SK-N-SH (cell line): ENCODE measurements at regions not wholly inside any gene's neighbourhood (a gene's known extent, or its start where the extent isn't known, plus 50 kb on each side); places are given as distances from the start of the nearest gene placed in this dataset.

ENCODE experiments used
- CTCF ChIA-PET: fragments of 300-600, 350-600 bp; formaldehyde crosslinking; extraction: SDS; loops from one replicate; lab custom pipeline; 2021; lab: Yijun Ruan, JAX
- POLR2A ChIA-PET: fragments of 350-600 bp; sonication (Branson Sonifier 250); formaldehyde crosslinking; extraction: SDS; loops from one replicate; lab custom pipeline; 2020; ENCODE audit warnings: antibody characterized with exemption, inconsistent platforms; lab: Yijun Ruan, JAX
- DNase-seq: peaks from one replicate; pipeline ENCODE4 v3.0.0; 2012
- H2AFZ ChIP-seq: fragments of 200-600 bp; sonication (generic); 2 replicates; pipeline ENCODE4 v1.8.1; 2016; ENCODE audit warnings: antibody characterized with exemption, mild to moderate bottlenecking, low read depth
- H3F3A ChIP-seq: fragments of 200-600 bp; sonication (generic); replicated peaks from 2 replicates; pipeline ENCODE3; 2016; ENCODE audit warnings: antibody characterized with exemption, mild to moderate bottlenecking; ENCODE audit not compliant: insufficient read depth
- H3K27ac ChIP-seq, 2 experiments: fragments of 200-500 bp in 1 of 2; fragments of 200-600 bp in 1 of 2; sonication (Bioruptor generic) in 1 of 2; sonication (generic), shearing (Covaris generic) in 1 of 2; 2 replicates each; pipeline versions ENCODE4 v1.5.1 to v1.6.1; 2014 to 2016; ENCODE audit warnings: low read depth in 2 of 2, inconsistent platforms in 1 of 2, low read length in 1 of 2, mild to moderate bottlenecking in 1 of 2, mixed read lengths in 1 of 2
- H3K27me3 ChIP-seq: fragments of 200-600 bp; sonication (generic), shearing (Covaris generic); 2 replicates; pipeline ENCODE4 v1.6.1; 2016; ENCODE audit warnings: mixed run types; ENCODE audit not compliant: insufficient read depth
- H3K36me3 ChIP-seq, 2 experiments: fragments of 200-500 bp in 1 of 2; fragments of 200-600 bp in 1 of 2; sonication (Bioruptor generic) in 1 of 2; sonication (generic) in 1 of 2; replicated peaks in 1 of 2; 2 replicates each; pipeline versions ENCODE3 to v1.5.1; 2014 to 2016; ENCODE audit warnings: low read length in 1 of 2, mild to moderate bottlenecking in 1 of 2; ENCODE audit not compliant: insufficient read depth in 2 of 2, control insufficient read depth in 1 of 2
- H3K4me1 ChIP-seq, 2 experiments: fragments of 200-500 bp in 1 of 2; fragments of 200-600 bp in 1 of 2; sonication (Bioruptor generic) in 1 of 2; sonication (generic), shearing (Covaris generic) in 1 of 2; 2 replicates each; pipeline versions ENCODE4 v1.5.1 to v1.6.1; 2014 to 2016; ENCODE audit warnings: low read depth in 1 of 2, low read length in 1 of 2, mixed run types in 1 of 2; ENCODE audit not compliant: insufficient read depth in 2 of 2, control insufficient read depth in 1 of 2
- H3K4me2 ChIP-seq: fragments of 200-600 bp; sonication (generic), shearing (Covaris generic); 2 replicates; pipeline ENCODE4 v1.6.1; 2017; ENCODE audit warnings: mixed run types
- H3K4me3 ChIP-seq, 2 experiments: fragments of 200-500 bp in 1 of 2; fragments of 200-600 bp in 1 of 2; sonication (Bioruptor generic) in 1 of 2; sonication (generic), shearing (Covaris generic) in 1 of 2; 2 replicates each; pipeline versions ENCODE4 v1.5.1 to v1.8.1; 2014 to 2016; ENCODE audit warnings: low read depth in 2 of 2, inconsistent platforms in 1 of 2, low read length in 1 of 2, mild to moderate bottlenecking in 1 of 2, mixed read lengths in 1 of 2, moderate library complexity in 1 of 2
- H3K79me2 ChIP-seq: fragments of 200-600 bp; sonication (generic); 2 replicates; pipeline ENCODE4 v1.8.1; 2017; ENCODE audit warnings: mild to moderate bottlenecking; ENCODE audit not compliant: insufficient read depth
- H3K9ac ChIP-seq: fragments of 200-600 bp; sonication (generic); 2 replicates; pipeline ENCODE4 v1.6.1; 2017; ENCODE audit warnings: mixed run types
- H3K9me2 ChIP-seq: fragments of 200-600 bp; sonication (generic); 2 replicates; pipeline ENCODE4 v1.6.1; 2017; ENCODE audit warnings: mixed run types
- H3K9me3 ChIP-seq: fragments of 200-600 bp; sonication (generic); 2 replicates; pipeline ENCODE4 v1.6.1; 2017; ENCODE audit warnings: mixed run types, mild to moderate bottlenecking, moderate library complexity
- H4K20me1 ChIP-seq: fragments of 200-600 bp; sonication (generic); 2 replicates; pipeline ENCODE4 v1.6.1; 2017; ENCODE audit warnings: mild to moderate bottlenecking, mixed run types; ENCODE audit not compliant: insufficient read depth
- CHD2 ChIP-seq: fragments of 150-350 bp; IDR thresholded peaks from 2 replicates; pipeline ENCODE4 v1.6.1; 2018; ENCODE audit warnings: low read length; ENCODE audit not compliant: partially characterized antibody
- ELF1 ChIP-seq: IDR thresholded peaks from 2 replicates; pipeline ENCODE4 v1.4.0; 2012
- FOXJ3 ChIP-seq: sonication (generic); formaldehyde crosslinking; IDR thresholded peaks from 2 replicates; pipeline ENCODE4 v1.5.1; 2020; ENCODE audit warnings: mild to moderate bottlenecking, missing genetic modification reagents
- FOXM1 ChIP-seq: IDR thresholded peaks from 2 replicates; pipeline ENCODE4 v1.4.0; 2012; ENCODE audit warnings: low read depth, mild to moderate bottlenecking
- NFIC ChIP-seq: IDR thresholded peaks from 2 replicates; pipeline ENCODE4 v1.4.0; 2012; ENCODE audit warnings: borderline replicate concordance
- NRF1 ChIP-seq: IDR thresholded peaks from 2 replicates; pipeline ENCODE4 v1.6.1; 2012; ENCODE audit warnings: low read depth, mild to moderate bottlenecking, low read length
- POLR2AphosphoS5 ChIP-seq: IDR thresholded peaks from 2 replicates; pipeline ENCODE4 v1.6.1; 2012; ENCODE audit warnings: low read depth, low read length
- RCOR1 ChIP-seq: fragments of 150-350 bp; IDR thresholded peaks from 2 replicates; pipeline ENCODE4 v1.6.1; 2017; ENCODE audit warnings: antibody characterized with exemption, low read length
- RFX5 ChIP-seq: IDR thresholded peaks from 2 replicates; pipeline ENCODE4 v1.6.1; 2012; ENCODE audit warnings: mild to moderate bottlenecking, improper control_type of control experiment, low read length
- RXRA ChIP-seq: IDR thresholded peaks from 2 replicates; pipeline ENCODE4 v1.4.0; 2012; ENCODE audit warnings: low read depth, mild to moderate bottlenecking, borderline replicate concordance
- TAF1 ChIP-seq: IDR thresholded peaks from 2 replicates; pipeline ENCODE4 v1.6.1; 2012; ENCODE audit warnings: low read depth, mild to moderate bottlenecking, low read length, moderate library complexity, borderline replicate concordance
- TEAD4 ChIP-seq: IDR thresholded peaks from 2 replicates; pipeline ENCODE4 v1.4.0; 2012; ENCODE audit warnings: mild to moderate bottlenecking, borderline replicate concordance; ENCODE audit not compliant: insufficient read depth
- YY1 ChIP-seq: IDR thresholded peaks from 2 replicates; pipeline ENCODE4 v1.4.0; 2012; ENCODE audit warnings: low read depth, mild to moderate bottlenecking
- WGBS: methylation state at CpG from one replicate; pipeline ENCODE4 v1.1.6; 2017; ENCODE audit warnings: low lambda C conversion rate; 5-methylcytosine and 5-hydroxymethylcytosine counted together
- TF ChIP-seq, protein P1 (sequence below): IDR thresholded peaks from 2 replicates; pipeline ENCODE4 v1.6.1; 2012; ENCODE audit warnings: mild to moderate bottlenecking, low read depth, low read length, moderate library complexity
- TF ChIP-seq, protein P2 (sequence below): fragments of 200-600 bp; sonication (generic); IDR thresholded peaks from 2 replicates; pipeline ENCODE4 v1.6.1; 2017; ENCODE audit warnings: antibody characterized with exemption, mild to moderate bottlenecking, moderate library complexity
- TF ChIP-seq, protein P3 (sequence below): IDR thresholded peaks from 2 replicates; pipeline ENCODE4; 2012
- TF ChIP-seq, protein P4 (sequence below): fragments of 150-350 bp; IDR thresholded peaks from 2 replicates; pipeline ENCODE4 v1.6.1; 2016; ENCODE audit warnings: mild to moderate bottlenecking, low read depth, low read length
- TF ChIP-seq, protein P5 (sequence below): IDR thresholded peaks from 2 replicates; pipeline ENCODE4 v1.4.0; 2012; ENCODE audit warnings: low read depth, borderline replicate concordance

DNA sequence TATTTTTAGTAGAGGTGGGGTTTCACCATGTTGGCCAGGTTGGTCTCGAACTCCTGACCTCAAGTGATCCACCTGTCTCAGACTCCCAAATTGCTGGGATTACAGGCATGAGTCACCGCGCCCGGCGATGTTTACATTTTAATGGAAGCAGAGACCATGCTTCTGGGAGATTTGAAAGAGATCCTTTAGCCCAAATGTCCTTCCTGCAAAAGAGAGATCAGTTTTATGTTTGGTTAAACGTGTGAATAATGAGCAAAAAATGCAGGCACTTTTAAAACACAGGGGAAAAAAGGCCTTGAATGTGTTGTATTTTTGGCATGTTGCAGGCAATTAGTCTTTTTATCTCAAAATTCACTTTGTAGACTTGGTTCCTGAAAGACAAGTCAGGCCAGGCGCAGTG is 95.8 kb upstream of the ELOVL6 start:
- no peaks in the 10 kb centered on the region for H3K4me1 ChIP-seq
- no peaks in the 10 kb centered on the region for H3K9me3 ChIP-seq
- H3K27ac ChIP-seq: no peak overlapping the region
- no peak for DNase-seq
- no peaks in the 10 kb centered on the region for H3K27me3 ChIP-seq
- H3K4me3 ChIP-seq: no peak overlapping the region
- WGBS: 59% methylated on average over 7 of the region's 7 CpGs
- no peaks in the 10 kb centered on the region for H3K9me2 ChIP-seq
- no peaks in the 10 kb centered on the region for H4K20me1 ChIP-seq
- H3K36me3 ChIP-seq: no peaks in the 10 kb centered on the region
- ChIA-PET POLR2A (no interaction called here), CTCF (interaction anchor here (1.2 kb wide), 1 partner anchor 337 kb away, joined by 3 read pairs; no protein-coding TSS in a partner anchor)
- TF ChIP-seq TEAD4: no peak
- TF ChIP-seq, protein P1, sequence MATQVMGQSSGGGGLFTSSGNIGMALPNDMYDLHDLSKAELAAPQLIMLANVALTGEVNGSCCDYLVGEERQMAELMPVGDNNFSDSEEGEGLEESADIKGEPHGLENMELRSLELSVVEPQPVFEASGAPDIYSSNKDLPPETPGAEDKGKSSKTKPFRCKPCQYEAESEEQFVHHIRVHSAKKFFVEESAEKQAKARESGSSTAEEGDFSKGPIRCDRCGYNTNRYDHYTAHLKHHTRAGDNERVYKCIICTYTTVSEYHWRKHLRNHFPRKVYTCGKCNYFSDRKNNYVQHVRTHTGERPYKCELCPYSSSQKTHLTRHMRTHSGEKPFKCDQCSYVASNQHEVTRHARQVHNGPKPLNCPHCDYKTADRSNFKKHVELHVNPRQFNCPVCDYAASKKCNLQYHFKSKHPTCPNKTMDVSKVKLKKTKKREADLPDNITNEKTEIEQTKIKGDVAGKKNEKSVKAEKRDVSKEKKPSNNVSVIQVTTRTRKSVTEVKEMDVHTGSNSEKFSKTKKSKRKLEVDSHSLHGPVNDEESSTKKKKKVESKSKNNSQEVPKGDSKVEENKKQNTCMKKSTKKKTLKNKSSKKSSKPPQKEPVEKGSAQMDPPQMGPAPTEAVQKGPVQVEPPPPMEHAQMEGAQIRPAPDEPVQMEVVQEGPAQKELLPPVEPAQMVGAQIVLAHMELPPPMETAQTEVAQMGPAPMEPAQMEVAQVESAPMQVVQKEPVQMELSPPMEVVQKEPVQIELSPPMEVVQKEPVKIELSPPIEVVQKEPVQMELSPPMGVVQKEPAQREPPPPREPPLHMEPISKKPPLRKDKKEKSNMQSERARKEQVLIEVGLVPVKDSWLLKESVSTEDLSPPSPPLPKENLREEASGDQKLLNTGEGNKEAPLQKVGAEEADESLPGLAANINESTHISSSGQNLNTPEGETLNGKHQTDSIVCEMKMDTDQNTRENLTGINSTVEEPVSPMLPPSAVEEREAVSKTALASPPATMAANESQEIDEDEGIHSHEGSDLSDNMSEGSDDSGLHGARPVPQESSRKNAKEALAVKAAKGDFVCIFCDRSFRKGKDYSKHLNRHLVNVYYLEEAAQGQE: no peak
- TF ChIP-seq FOXM1: no peak
- TF ChIP-seq NFIC: no peak
- no peak for TF ChIP-seq RFX5
- TF ChIP-seq TAF1: no peak
- no peak for TF ChIP-seq CHD2
- no peak overlapping the region for H3K9ac ChIP-seq
- H3K4me2 ChIP-seq: no peak overlapping the region
- H3K79me2 ChIP-seq: no peaks in the 10 kb centered on the region; the same call in 1 of the 2 replicates
- no peak overlapping the region for H2AFZ ChIP-seq
- H3F3A ChIP-seq: no peaks in the 10 kb centered on the region

DNA sequence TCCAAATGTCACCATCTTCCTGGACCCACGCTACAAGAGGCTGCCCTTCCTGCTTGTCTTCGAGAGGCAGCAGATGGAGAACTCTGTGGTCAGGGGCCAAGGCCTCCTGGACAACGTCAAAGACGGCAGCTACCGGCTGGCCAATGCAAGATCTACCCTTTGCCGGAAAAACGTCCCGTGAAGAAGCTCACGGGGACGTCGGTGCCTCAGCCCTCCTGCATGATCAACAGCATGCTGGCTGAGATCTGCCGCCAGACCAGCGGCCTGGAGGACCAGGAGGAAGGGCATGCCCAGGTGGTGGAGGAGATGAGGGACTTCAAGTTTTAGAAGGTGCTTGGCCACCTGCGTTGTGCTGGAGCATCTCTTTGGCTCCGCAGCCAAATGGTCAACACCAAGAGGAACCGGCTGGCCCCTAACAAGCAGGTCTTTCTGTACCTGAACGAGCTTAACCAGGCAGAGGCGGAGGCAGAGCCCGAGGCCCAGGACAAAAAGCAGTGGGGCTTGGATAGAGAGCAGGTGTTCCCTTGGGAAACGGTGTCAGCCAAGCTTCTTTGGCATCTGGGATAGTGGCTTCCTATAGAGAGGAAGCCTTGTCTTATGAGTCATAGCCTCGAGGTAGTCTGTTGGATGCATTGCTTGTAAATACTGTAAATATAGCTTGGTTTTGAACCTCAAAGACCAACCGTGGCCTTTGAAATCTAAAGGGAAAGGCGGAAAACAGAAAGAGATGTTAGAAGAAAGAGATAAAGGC is 94.8 kb upstream of the ELOVL6 start:
- H3K4me3 ChIP-seq: no peak overlapping the region
- H4K20me1 ChIP-seq: no peaks in the 10 kb centered on the region
- H3K9me2 ChIP-seq: no peaks in the 10 kb centered on the region
- H2AFZ ChIP-seq: no peak overlapping the region
- no peak for DNase-seq
- H3K27ac ChIP-seq: no peak overlapping the region
- POLR2A ChIA-PET: no interaction called here
- no peak overlapping the region for H3K4me2 ChIP-seq
- H3K27me3 ChIP-seq: no peaks in the 10 kb centered on the region
- H3K36me3 ChIP-seq: no peaks in the 10 kb centered on the region
- H3K79me2 ChIP-seq: no peaks in the 10 kb centered on the region; the same call in 1 of the 2 replicates
- WGBS: 66% methylated on average over 19 of the region's 23 CpGs
- CTCF ChIA-PET: interaction anchor here (1.1 to 1.2 kb wide), 2 partner anchors 221 to 338 kb away, joined by 3 read pairs; no protein-coding TSS in a partner anchor
- H3F3A ChIP-seq: no peaks in the 10 kb centered on the region
- no peak overlapping the region for H3K9ac ChIP-seq
- H3K9me3 ChIP-seq: no peaks in the 10 kb centered on the region
- no peaks in the 10 kb centered on the region for H3K4me1 ChIP-seq
- no peak for TF ChIP-seq FOXJ3
- TF ChIP-seq YY1: no peak
- TF ChIP-seq NRF1: no peak
- TF ChIP-seq, protein P2, sequence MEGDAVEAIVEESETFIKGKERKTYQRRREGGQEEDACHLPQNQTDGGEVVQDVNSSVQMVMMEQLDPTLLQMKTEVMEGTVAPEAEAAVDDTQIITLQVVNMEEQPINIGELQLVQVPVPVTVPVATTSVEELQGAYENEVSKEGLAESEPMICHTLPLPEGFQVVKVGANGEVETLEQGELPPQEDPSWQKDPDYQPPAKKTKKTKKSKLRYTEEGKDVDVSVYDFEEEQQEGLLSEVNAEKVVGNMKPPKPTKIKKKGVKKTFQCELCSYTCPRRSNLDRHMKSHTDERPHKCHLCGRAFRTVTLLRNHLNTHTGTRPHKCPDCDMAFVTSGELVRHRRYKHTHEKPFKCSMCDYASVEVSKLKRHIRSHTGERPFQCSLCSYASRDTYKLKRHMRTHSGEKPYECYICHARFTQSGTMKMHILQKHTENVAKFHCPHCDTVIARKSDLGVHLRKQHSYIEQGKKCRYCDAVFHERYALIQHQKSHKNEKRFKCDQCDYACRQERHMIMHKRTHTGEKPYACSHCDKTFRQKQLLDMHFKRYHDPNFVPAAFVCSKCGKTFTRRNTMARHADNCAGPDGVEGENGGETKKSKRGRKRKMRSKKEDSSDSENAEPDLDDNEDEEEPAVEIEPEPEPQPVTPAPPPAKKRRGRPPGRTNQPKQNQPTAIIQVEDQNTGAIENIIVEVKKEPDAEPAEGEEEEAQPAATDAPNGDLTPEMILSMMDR: no peak
- TF ChIP-seq RCOR1: no peak
- no peak for TF ChIP-seq ELF1
- TF ChIP-seq, protein P3, sequence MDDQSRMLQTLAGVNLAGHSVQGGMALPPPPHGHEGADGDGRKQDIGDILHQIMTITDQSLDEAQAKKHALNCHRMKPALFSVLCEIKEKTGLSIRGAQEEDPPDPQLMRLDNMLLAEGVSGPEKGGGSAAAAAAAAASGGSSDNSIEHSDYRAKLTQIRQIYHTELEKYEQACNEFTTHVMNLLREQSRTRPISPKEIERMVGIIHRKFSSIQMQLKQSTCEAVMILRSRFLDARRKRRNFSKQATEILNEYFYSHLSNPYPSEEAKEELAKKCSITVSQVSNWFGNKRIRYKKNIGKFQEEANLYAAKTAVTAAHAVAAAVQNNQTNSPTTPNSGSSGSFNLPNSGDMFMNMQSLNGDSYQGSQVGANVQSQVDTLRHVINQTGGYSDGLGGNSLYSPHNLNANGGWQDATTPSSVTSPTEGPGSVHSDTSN: no peak
- no peak for TF ChIP-seq POLR2AphosphoS5
- no peak for TF ChIP-seq RXRA
- TF ChIP-seq, protein P4, sequence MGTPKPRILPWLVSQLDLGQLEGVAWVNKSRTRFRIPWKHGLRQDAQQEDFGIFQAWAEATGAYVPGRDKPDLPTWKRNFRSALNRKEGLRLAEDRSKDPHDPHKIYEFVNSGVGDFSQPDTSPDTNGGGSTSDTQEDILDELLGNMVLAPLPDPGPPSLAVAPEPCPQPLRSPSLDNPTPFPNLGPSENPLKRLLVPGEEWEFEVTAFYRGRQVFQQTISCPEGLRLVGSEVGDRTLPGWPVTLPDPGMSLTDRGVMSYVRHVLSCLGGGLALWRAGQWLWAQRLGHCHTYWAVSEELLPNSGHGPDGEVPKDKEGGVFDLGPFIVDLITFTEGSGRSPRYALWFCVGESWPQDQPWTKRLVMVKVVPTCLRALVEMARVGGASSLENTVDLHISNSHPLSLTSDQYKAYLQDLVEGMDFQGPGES: no peak
- TF ChIP-seq, protein P5, sequence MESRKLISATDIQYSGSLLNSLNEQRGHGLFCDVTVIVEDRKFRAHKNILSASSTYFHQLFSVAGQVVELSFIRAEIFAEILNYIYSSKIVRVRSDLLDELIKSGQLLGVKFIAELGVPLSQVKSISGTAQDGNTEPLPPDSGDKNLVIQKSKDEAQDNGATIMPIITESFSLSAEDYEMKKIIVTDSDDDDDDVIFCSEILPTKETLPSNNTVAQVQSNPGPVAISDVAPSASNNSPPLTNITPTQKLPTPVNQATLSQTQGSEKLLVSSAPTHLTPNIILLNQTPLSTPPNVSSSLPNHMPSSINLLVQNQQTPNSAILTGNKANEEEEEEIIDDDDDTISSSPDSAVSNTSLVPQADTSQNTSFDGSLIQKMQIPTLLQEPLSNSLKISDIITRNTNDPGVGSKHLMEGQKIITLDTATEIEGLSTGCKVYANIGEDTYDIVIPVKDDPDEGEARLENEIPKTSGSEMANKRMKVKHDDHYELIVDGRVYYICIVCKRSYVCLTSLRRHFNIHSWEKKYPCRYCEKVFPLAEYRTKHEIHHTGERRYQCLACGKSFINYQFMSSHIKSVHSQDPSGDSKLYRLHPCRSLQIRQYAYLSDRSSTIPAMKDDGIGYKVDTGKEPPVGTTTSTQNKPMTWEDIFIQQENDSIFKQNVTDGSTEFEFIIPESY: no peak
- TF ChIP-seq TEAD4: no peak
